GM20000 (cell line): ENCODE measurements at regions not wholly inside any gene's neighbourhood (a gene's known extent, or its start where the extent isn't known, plus 50 kb on each side); places are given as distances from the start of the nearest gene placed in this dataset.
"Not testable (repeated sequence)": the region's sequence is repeated elsewhere in the genome, so short reads cannot be mapped to it uniquely, and the experiment has no call there.

Experiments
- DNase-seq: peaks from one replicate; pipeline ENCODE4 v3.0.0; 2012; ENCODE audit warnings: low spot score
- TF ChIP-seq, protein P1 (sequence below): IDR thresholded peaks from 2 replicates; pipeline ENCODE4 v1.5.1; 2012; ENCODE audit warnings: mild to moderate bottlenecking, control low read depth; ENCODE audit errors: extremely low read depth, missing control alignments

GRCh38 chr14:85063747-85064146 lies 466.2 kb upstream of the FLRT2 start:
- TF ChIP-seq, protein P1, sequence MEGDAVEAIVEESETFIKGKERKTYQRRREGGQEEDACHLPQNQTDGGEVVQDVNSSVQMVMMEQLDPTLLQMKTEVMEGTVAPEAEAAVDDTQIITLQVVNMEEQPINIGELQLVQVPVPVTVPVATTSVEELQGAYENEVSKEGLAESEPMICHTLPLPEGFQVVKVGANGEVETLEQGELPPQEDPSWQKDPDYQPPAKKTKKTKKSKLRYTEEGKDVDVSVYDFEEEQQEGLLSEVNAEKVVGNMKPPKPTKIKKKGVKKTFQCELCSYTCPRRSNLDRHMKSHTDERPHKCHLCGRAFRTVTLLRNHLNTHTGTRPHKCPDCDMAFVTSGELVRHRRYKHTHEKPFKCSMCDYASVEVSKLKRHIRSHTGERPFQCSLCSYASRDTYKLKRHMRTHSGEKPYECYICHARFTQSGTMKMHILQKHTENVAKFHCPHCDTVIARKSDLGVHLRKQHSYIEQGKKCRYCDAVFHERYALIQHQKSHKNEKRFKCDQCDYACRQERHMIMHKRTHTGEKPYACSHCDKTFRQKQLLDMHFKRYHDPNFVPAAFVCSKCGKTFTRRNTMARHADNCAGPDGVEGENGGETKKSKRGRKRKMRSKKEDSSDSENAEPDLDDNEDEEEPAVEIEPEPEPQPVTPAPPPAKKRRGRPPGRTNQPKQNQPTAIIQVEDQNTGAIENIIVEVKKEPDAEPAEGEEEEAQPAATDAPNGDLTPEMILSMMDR, result no peak
- DNase-seq, result no peak

DNA sequence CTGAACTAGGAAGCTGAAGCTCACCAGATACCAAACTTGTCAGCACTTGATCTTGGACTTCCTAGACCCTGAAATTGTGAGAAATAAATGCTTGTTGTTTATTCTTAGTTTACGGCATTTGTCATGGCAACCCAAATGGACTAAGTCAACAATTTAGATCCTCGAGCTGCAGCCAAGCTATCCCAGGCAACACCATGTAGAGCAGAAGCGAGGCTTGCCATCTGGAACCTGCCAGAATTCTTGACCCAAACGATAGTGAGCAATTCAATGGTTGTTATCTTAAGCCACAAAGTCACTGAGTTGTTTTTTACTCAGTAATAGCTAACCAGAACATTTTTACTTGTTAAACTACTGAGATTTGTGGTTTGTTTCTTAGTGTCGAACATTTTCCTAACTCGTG lies 458.5 kb upstream of the FLRT2 start:
- TF ChIP-seq, protein P1, result no peak

GRCh38 chr14:85074955-85075354 lies 455.0 kb upstream of the FLRT2 start:
- TF ChIP-seq, protein P1, result no peak
- no peak for DNase-seq

More for the DNA sequence above, 458.5 kb upstream of the FLRT2 start:
- no peak for DNase-seq

GRCh38 chr14:85075694-85076476 lies 454.1 kb upstream of the FLRT2 start:
- no peak for DNase-seq
- TF ChIP-seq, protein P1, result no peak

GRCh38 chr14:85077716-85078115 lies 452.2 kb upstream of the FLRT2 start:
- not testable (repeated sequence) for DNase-seq

GRCh38 chr14:85079842-85080730 lies 449.9 kb upstream of the FLRT2 start:
- no peak for DNase-seq
- TF ChIP-seq, protein P1, result no peak

GRCh38 chr14:85084344-85084743 lies 445.6 kb upstream of the FLRT2 start:
- TF ChIP-seq, protein P1, result no peak
- DNase-seq, result no peak

GRCh38 chr14:85085981-85086380 lies 444.0 kb upstream of the FLRT2 start:
- no peak for DNase-seq
- TF ChIP-seq, protein P1, result no peak
